ENCODE measurements at regions not wholly inside any gene's neighbourhood (a gene's known extent, or its start where the extent isn't known, plus 50 kb on each side); places are given as distances from the start of the nearest gene placed in this dataset.

DNA sequence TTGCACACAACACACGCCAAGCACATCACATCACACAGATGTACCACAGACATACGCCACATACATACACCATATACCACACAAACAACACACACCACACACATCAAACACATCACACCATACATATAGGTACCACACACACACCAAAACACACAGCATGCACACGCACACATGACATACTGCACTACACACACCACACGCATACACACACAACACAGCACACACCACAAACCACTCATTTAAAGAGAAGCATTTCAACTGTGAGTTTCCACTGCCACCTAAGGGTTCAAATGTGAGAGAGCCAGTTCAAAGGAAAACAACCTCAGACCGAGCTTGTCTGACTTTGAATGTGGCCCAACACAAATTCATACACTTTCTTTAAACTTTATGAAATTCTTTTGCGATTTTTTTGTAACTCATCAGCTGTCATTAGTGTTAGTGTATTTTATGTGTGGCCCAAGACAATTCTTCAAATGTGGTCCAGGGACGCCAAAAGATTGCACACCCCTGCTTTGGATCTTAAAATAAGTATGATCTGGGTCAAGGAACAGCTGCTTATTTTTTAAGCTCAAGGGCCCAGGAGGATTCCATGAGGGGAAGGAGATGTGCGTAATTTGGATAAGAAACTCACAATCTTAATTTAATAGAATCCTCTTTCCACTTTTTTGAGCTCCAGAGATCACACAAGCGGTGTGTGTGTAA is 494.6 kb downstream of the GADD45G start:
- no peaks in the 10 kb centered on the region for H3K9me3 Mint-ChIP-seq
- peaks cover 8% of the 10 kb centered on the region for H3K27me3 Mint-ChIP-seq
- H3K4me1 Mint-ChIP-seq, result peaks cover 17% of the 10 kb centered on the region
- ChIA-PET CTCF (interaction anchor here (0.6 to 4.6 kb wide), 8 partner anchors 19 to 506 kb away, joined by 3 to 82 read pairs (median 4); partner anchors contain the start of gene GADD45G), POLR2A (interaction anchor here (0.6 kb wide), 1 partner anchor 497 kb away, joined by 3 read pairs; no protein-coding TSS in a partner anchor)
- no peak overlapping the region for H3K4me3 Mint-ChIP-seq
- H3K36me3 Mint-ChIP-seq (ENCODE audit: low read depth), result no peaks in the 10 kb centered on the region
- no peak overlapping the region for H3K27ac Mint-ChIP-seq
- DNase-seq, result peak; percentile 27

DNA sequence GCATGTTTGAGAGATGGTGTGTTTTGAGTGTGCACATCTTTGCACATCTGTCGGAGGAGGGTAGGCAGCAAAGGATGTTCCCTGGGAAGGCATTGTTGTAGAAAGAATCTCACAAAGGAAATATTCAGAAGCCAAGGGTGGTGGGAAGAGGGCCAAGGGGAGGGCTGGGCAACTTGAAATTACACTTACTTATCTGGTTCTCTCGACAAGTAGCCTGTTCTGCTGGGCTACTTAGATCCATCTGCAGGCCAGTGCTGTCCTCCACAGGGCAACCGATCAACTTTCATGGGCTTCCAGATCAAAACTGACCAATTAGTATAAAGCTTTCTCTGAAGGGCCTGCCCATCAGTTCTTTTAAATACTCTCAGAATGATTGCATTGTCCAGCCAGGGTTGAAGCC is 495.2 kb downstream of the GADD45G start:
- H3K9me3 Mint-ChIP-seq, result no peaks in the 10 kb centered on the region
- ChIA-PET POLR2A (interaction anchor here (0.6 kb wide), 1 partner anchor 497 kb away, joined by 3 read pairs; no protein-coding TSS in a partner anchor), CTCF (interaction anchor here (0.6 to 4.6 kb wide), 8 partner anchors 20 to 506 kb away, joined by 3 to 82 read pairs (median 4); partner anchors contain the start of gene GADD45G)
- peaks cover 17% of the 10 kb centered on the region for H3K4me1 Mint-ChIP-seq
- H3K36me3 Mint-ChIP-seq (ENCODE audit: low read depth), result no peaks in the 10 kb centered on the region
- H3K27me3 Mint-ChIP-seq, result peaks cover 9% of the 10 kb centered on the region
- H3K27ac Mint-ChIP-seq, result no peak overlapping the region
- DNase-seq, result no peak
- H3K4me3 Mint-ChIP-seq, result no peak overlapping the region

DNA sequence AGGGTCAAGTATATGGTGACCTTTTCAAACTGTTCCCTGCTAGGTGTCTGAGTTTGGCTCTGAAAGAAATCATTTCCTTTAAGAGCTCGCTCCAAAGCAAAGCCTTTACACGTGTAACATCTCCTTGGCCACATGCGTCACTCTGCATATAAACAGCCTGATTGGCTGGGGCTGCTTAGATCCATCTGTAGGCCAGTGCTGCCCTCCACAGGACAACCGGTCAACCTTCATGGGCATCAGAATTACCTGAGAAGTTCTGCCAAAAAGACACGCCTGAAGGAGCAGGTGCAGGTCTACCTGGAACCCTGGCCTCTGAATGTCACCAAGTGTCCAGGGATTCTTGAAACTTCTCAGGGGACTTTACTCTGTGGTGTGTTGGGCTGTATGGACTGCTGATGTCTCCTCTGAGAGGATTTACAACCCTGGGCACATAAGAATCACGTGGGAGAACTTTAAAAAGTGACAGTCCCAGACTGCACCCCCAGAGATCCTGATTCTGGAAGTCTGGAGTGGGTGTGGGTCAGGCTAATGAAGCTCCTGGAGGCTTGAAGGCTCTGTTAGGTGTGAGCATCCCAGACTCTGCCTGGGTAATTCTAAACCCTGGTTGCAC is 497.6 kb downstream of the GADD45G start:
- Mint-ChIP-seq H3K9me3 (no peaks in the 10 kb centered on the region), H3K27me3 (peaks cover 10% of the 10 kb centered on the region), H3K27ac (no peak overlapping the region), H3K4me3 (no peak overlapping the region), H3K4me1 (peaks cover 17% of the 10 kb centered on the region), H3K36me3 (ENCODE audit: low read depth) (no peaks in the 10 kb centered on the region)
- ChIA-PET POLR2A (interaction anchor here (0.9 kb wide), 1 partner anchor 500 kb away, joined by 3 read pairs; no protein-coding TSS in a partner anchor), CTCF (interaction anchor here (0.6 to 4.6 kb wide), 10 partner anchors 10 to 527 kb away, joined by 3 to 82 read pairs (median 3); partner anchors contain the start of gene GADD45G)
- peak; percentile 87 for DNase-seq

DNA sequence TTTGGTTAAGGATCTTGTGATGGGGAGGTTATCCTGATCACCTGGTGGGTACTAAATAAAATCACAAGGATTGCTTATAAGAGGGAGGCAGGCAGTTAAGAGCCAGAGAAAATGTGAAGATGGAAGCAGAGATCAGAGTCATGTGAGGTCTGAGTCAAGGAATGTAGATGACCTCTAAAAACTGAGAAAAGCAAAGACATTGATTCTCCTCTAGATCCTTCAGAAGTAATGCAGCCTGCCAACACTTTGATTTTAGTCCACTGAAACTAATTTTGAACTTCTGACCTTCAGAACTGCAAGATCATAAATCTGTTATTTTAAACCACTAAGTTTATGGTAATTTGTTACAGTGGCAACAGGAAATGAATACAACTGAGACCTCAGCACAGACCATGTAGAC is 499.0 kb downstream of the GADD45G start:
- Mint-ChIP-seq H3K4me3 (no peak overlapping the region), H3K27me3 (peaks cover 10% of the 10 kb centered on the region), H3K36me3 (ENCODE audit: low read depth) (no peaks in the 10 kb centered on the region), H3K27ac (no peak overlapping the region), H3K9me3 (no peaks in the 10 kb centered on the region), H3K4me1 (peaks cover 17% of the 10 kb centered on the region)
- POLR2A ChIA-PET, result no interaction called here
- CTCF ChIA-PET, result no interaction called here
- DNase-seq, result no peak

DNA sequence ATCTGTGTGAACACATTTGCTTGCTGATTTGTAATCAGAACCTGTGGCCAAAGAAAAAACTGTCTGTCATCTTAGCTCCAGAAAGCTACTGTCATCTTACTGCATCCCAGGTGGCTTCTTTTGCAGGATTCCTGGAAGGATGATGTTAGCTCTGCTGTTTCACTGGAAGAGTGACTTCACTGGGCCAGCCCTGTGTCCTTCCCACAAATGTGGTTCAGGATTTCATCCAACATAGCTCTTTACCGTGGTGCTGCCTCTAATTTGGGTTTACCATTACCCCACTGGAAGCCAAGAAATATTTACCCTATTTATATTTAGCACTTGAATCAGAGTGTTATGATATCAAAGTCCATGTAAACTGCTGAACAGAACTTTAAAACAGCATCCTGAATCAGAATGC is 501.0 kb downstream of the GADD45G start:
- Mint-ChIP-seq H3K4me3 (no peak overlapping the region), H3K27ac (no peak overlapping the region), H3K4me1 (peaks cover 17% of the 10 kb centered on the region), H3K36me3 (ENCODE audit: low read depth) (no peaks in the 10 kb centered on the region), H3K27me3 (peaks cover 13% of the 10 kb centered on the region), H3K9me3 (peaks cover 3% of the 10 kb centered on the region)
- no peak for DNase-seq
- ChIA-PET CTCF (interaction anchor here (0.9 to 1.6 kb wide), 5 partner anchors 13 to 508 kb away, joined by 3 to 6 read pairs (median 4); no protein-coding TSS in a partner anchor), POLR2A (no interaction called here)

DNA sequence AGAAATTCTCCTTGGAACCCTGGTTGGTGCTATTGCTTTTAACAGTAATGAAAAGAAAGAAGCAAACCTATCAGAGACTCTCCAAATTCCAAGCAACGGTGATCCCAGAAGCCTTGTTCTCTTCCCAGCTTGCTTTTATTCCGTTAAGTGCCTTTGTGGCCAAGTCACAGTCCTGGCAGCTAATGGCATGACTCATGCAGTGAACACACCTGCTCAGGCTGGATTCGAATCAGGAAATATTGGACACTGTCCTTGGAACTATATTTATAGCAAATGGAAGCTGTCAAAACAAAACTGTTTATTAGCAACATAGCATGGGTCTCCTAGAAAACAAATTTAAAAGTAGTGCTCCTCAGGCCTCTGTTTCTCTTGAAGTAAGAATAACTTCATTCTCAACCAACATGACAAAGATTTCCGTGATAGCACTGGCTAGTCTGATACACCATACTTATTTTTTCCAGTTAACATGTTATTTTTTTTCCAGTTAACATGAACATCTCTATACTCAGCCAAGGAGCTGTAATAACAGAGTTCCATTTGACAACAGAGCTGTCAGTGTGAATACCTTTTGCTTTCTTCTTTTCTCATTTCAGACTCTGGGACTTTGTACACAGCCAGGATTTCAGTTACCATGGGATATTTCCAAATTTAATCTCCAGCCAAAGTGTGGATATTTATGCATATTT is 502.4 kb downstream of the GADD45G start:
- H3K27me3 Mint-ChIP-seq, result peaks cover 13% of the 10 kb centered on the region
- CTCF ChIA-PET, result interaction anchor here (1.3 to 1.9 kb wide), 3 partner anchors 504 to 514 kb away, joined by 4 to 5 read pairs (median 5); no protein-coding TSS in a partner anchor
- DNase-seq, result no peak
- peaks cover 14% of the 10 kb centered on the region for H3K4me1 Mint-ChIP-seq
- H3K27ac Mint-ChIP-seq, result no peak overlapping the region
- no peak overlapping the region for H3K4me3 Mint-ChIP-seq
- peaks cover 3% of the 10 kb centered on the region for H3K9me3 Mint-ChIP-seq
- no peaks in the 10 kb centered on the region for H3K36me3 Mint-ChIP-seq (ENCODE audit: low read depth)
- POLR2A ChIA-PET, result no interaction called here

DNA sequence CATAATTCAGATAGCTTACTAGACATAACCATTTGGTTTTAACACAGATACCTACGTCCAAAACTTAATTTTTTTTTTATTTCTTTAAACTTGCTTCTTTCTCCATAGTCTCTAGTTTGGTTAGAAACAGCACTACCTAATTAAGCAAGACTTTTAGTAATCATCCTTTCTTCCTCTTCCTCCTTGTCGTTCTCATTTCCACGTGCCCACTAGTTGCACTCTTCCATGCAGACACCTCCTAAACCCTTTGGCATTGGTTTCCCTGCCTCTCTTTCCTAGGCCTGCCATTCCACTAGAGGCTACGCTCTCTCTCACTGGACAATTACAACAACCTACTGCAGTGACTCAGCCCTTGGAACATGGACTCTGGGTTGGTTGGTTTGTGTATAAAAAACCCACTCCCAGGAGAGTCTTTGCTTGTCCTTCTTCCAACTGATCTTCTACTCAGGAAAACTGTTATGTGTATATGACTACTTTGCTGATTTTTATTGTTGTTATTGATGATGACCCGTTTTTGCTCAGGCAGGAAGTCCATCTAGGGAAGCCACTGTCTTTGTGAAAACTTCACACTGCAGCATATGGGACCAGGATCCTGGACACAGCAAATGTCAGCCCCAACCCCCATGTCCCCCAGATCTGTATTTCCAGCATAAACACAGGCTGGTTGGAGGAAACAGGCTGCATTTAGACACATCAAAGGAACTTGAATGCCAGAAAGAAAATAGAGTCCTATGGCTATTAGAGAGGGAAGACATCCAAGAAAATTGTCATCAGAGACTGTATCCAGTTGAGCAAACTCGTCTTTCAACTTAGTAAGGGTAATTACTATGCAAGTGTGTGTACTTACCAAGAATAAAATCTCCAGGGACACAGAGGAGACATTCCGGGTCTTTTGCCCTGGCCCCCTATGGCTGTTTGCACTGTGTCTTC is 503.2 kb downstream of the GADD45G start:
- no peaks in the 10 kb centered on the region for H3K36me3 Mint-ChIP-seq (ENCODE audit: low read depth)
- CTCF ChIA-PET, result interaction anchor here (1.9 kb wide), 1 partner anchor 515 kb away, joined by 5 read pairs; no protein-coding TSS in a partner anchor
- no peak overlapping the region for H3K27ac Mint-ChIP-seq
- DNase-seq, result no peak
- H3K27me3 Mint-ChIP-seq, result peaks cover 14% of the 10 kb centered on the region
- POLR2A ChIA-PET, result no interaction called here
- H3K4me1 Mint-ChIP-seq, result peaks cover 9% of the 10 kb centered on the region
- peaks cover 3% of the 10 kb centered on the region for H3K9me3 Mint-ChIP-seq
- no peak overlapping the region for H3K4me3 Mint-ChIP-seq

DNA sequence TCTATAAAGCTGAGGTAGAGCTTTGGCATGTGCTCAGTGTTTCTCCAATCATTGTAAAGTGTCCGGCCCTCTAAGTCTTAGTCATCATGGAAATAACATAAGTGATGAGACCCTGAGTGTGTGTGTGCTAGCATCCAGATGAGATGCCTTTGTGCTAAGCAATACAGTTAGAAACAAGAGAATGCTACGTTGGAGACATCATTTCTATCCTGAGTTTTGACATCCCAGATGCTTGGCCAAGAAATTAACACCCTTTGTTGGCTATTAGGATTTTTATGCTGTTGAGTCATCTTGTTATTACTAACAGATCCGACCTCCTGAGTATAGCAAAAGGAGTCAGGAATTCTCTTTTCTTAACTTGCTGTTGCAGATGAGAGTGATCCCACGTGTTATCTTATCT is 508.0 kb downstream of the GADD45G start:
- Mint-ChIP-seq H3K4me1 (no peaks in the 10 kb centered on the region), H3K27me3 (peaks cover 12% of the 10 kb centered on the region), H3K9me3 (peaks cover 3% of the 10 kb centered on the region), H3K36me3 (ENCODE audit: low read depth) (no peaks in the 10 kb centered on the region), H3K4me3 (no peak overlapping the region), H3K27ac (no peak overlapping the region)
- DNase-seq, result no peak
- ChIA-PET CTCF (no interaction called here), POLR2A (no interaction called here)

DNA sequence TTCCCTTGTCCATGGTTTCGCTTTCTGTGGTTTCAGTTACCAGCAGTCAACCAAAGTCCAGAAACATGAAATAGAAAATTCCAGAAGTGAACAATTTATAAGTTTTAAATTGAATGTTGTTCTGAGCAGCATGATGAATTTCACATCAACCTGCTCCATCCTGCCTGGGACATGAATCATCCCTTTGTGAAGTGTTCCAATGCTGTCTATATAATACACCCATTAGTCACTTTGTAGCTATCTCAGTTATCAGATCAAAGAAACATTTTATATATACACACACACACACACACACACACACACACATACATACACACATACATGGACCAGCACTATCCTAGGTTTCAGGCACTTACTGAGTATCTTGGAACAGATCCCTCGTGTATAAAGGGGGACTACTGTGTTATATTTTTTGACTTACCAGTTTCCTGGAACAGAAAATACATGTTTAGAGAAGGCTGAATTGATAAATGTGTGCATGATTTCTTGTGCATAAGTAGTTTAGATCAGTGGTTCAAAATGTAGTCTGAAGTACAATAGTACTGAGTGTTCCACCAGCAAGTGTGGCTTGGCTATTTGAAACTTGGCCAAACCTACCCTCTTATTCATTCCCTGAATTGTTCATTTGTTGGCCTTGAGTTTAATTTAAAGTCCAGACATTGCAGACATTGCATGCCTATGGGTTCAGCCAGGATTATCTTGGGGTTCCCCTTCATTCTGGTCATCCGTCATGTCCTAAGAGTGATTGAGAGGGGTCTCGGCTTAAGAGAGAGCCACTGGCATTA is 510.0 kb downstream of the GADD45G start:
- POLR2A ChIA-PET, result no interaction called here
- Mint-ChIP-seq H3K27ac (no peak overlapping the region), H3K27me3 (peaks cover 13% of the 10 kb centered on the region), H3K4me1 (no peaks in the 10 kb centered on the region), H3K9me3 (no peaks in the 10 kb centered on the region), H3K36me3 (ENCODE audit: low read depth) (no peaks in the 10 kb centered on the region), H3K4me3 (no peak overlapping the region)
- DNase-seq, result no peak
- CTCF ChIA-PET, result no interaction called here

DNA sequence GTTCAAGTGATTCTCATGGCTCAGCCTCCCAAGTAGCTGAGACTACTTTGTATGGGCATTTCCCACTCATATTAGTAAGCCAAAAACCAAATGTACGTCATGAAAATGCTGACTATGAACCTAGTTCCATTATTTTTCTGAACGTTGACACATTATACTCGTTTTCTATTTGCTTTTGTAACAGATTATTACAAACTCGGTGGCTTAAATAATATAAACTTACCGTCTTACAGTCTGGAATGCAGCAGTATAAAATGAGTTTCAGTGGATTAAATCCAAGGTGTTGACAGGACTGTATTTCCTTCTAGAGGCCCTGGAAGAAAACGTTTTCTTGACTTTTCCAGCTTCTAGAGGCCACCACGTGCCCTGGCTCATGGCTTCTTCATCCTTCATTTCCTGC is 517.0 kb downstream of the GADD45G start:
- Mint-ChIP-seq H3K27ac (no peak overlapping the region), H3K27me3 (peaks cover 18% of the 10 kb centered on the region), H3K4me1 (no peaks in the 10 kb centered on the region), H3K9me3 (no peaks in the 10 kb centered on the region), H3K4me3 (no peak overlapping the region), H3K36me3 (ENCODE audit: low read depth) (peaks cover 1% of the 10 kb centered on the region)
- CTCF ChIA-PET, result no interaction called here
- DNase-seq, result no peak
- POLR2A ChIA-PET, result no interaction called here

DNA sequence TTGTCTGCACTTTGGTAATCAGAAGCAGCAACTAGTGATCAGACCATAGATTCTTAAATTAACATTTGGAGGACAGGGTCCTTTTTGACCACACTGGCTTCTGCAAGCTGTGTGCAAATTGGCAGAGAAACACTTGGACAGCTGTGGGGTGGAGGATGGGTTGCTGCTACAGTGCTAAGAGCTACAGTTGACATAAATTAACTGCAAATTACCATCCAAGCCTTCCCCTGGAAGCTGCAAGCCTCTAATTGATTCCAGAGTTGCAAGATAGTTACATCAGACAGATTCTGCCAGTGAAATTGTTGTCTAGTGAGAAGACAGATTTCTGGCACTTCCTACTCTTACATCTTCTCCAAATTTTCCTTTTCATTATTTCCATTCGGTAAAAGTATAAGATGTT is 517.7 kb downstream of the DIRAS2 start:
- ChIA-PET POLR2A (no interaction called here), CTCF (no interaction called here)
- Mint-ChIP-seq H3K4me3 (no peak overlapping the region), H3K27ac (no peak overlapping the region), H3K4me1 (no peaks in the 10 kb centered on the region), H3K36me3 (ENCODE audit: low read depth) (peaks cover 1% of the 10 kb centered on the region), H3K27me3 (peaks cover 27% of the 10 kb centered on the region), H3K9me3 (no peaks in the 10 kb centered on the region)
- DNase-seq, result no peak

DNA sequence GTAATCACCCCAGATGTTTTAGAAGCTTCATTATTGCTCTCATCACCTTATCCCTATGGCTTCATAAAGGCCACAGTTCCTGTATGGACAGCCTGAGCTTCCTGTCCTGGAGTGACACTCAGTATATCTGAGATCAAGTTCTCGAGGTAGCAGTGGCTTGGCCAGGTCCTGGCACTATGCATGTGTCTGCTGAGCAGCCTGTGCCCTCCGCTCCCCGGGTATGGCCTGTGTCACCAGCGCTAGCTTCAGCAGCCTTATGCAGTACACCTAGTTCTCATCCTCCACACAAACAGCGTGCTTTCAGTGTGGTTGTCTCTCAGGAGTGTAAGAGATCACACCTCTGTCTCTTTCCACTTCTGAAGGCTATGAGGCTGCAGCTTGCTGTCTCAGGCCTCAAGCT is 514.7 kb downstream of the DIRAS2 start:
- ChIA-PET POLR2A (no interaction called here), CTCF (no interaction called here)
- H3K36me3 Mint-ChIP-seq (ENCODE audit: low read depth), result peaks cover 1% of the 10 kb centered on the region

More for the DNA sequence above, 514.7 kb downstream of the DIRAS2 start:
- no peaks in the 10 kb centered on the region for H3K9me3 Mint-ChIP-seq
- no peak overlapping the region for H3K27ac Mint-ChIP-seq
- H3K4me1 Mint-ChIP-seq, result no peaks in the 10 kb centered on the region
- DNase-seq, result no peak
- H3K4me3 Mint-ChIP-seq, result no peak overlapping the region
- peaks cover 29% of the 10 kb centered on the region for H3K27me3 Mint-ChIP-seq

Measured in activated CD4-positive, alpha-beta T cell treated with anti-CD3 and anti-CD28 coated beads, Interleukin-2, amount 10 ng/mL, durations not matched to agents 7 days and 5 days (primary cell).